H9 (cell line): ENCODE measurements at regions not wholly inside any gene's neighbourhood (a gene's known extent, or its start where the extent isn't known, plus 50 kb on each side); places are given as distances from the start of the nearest gene placed in this dataset.
"Not testable (repeated sequence)": the region's sequence is repeated elsewhere in the genome, so short reads cannot be mapped to it uniquely, and the experiment has no call there.

Experiments
- DNase-seq: peaks from one replicate; pipeline ENCODE4 v3.0.0-alpha.2; 2017
- H2AFZ ChIP-seq: one replicate; pipeline ENCODE4 v1.6.1; 2013; ENCODE audit warnings: mild to moderate bottlenecking, low read length, control low read depth, moderate library complexity
- H2AK5ac ChIP-seq: 2 replicates; pipeline ENCODE4 v1.6.1; 2013; ENCODE audit warnings: low read length, control low read depth, mixed read lengths; ENCODE audit not compliant: insufficient read length
- H2BK120ac ChIP-seq: one replicate; pipeline ENCODE4 v1.6.1; 2013; ENCODE audit warnings: low read depth, mild to moderate bottlenecking, low read length, control low read depth, inconsistent platforms; ENCODE audit not compliant: poor library complexity, severe bottlenecking
- H2BK12ac ChIP-seq: 2 replicates; pipeline ENCODE4 v1.6.1; 2013; ENCODE audit warnings: low read length, control low read depth, mixed read lengths, low read depth; ENCODE audit not compliant: insufficient read length
- H2BK15ac ChIP-seq: 2 replicates; pipeline ENCODE4 v1.6.1; 2013; ENCODE audit warnings: low read depth, low read length, control low read depth
- H2BK20ac ChIP-seq: one replicate; pipeline ENCODE4 v1.6.1; 2013; ENCODE audit warnings: low read depth, mild to moderate bottlenecking, low read length, control low read depth, inconsistent platforms; ENCODE audit not compliant: poor library complexity, severe bottlenecking
- H2BK5ac ChIP-seq: 2 replicates; pipeline ENCODE4 v1.6.1; 2013; ENCODE audit warnings: low read length, control low read depth, mixed read lengths; ENCODE audit not compliant: insufficient read length
- H3K14ac ChIP-seq: 2 replicates; pipeline ENCODE4 v1.6.1; 2013; ENCODE audit warnings: low read length, control low read depth; ENCODE audit not compliant: insufficient read depth
- H3K18ac ChIP-seq: 2 replicates; pipeline ENCODE4 v1.6.1; 2013; ENCODE audit warnings: low read depth, mild to moderate bottlenecking, mixed read lengths, low read length, control low read depth; ENCODE audit not compliant: insufficient read length
- H3K23ac ChIP-seq: 2 replicates; pipeline ENCODE4 v1.6.1; 2013; ENCODE audit warnings: low read length, control low read depth, mixed read lengths, low read depth; ENCODE audit not compliant: insufficient read length
- H3K23me2 ChIP-seq: 2 replicates; pipeline ENCODE4 v1.6.1; 2013; ENCODE audit warnings: low read depth, mild to moderate bottlenecking, mixed read lengths, low read length, control low read depth; ENCODE audit not compliant: insufficient read length, poor library complexity, severe bottlenecking
- H3K27ac ChIP-seq: 2 replicates; pipeline ENCODE4 v1.5.1; 2013; ENCODE audit warnings: low read length, control low read depth, mixed read lengths, low read depth; ENCODE audit not compliant: insufficient read length
- H3K27me3 ChIP-seq: 2 replicates; pipeline ENCODE4 v1.6.1; 2013; ENCODE audit warnings: low read length, control low read depth, inconsistent platforms; ENCODE audit not compliant: insufficient read depth
- H3K4ac ChIP-seq: 2 replicates; pipeline ENCODE4 v1.6.1; 2013; ENCODE audit warnings: low read depth, mild to moderate bottlenecking, control low read depth, inconsistent platforms, low read length, moderate library complexity
- H3K4me1 ChIP-seq: 2 replicates; pipeline ENCODE4 v1.6.1; 2013; ENCODE audit warnings: low read length, control low read depth, inconsistent platforms; ENCODE audit not compliant: insufficient read depth
- H3K4me2 ChIP-seq: 2 replicates; pipeline ENCODE4 v1.6.1; 2013; ENCODE audit warnings: low read length, control low read depth, mixed read lengths; ENCODE audit not compliant: insufficient read length, insufficient read depth
- H3K56ac ChIP-seq: 2 replicates; pipeline ENCODE4 v1.6.1; 2013; ENCODE audit warnings: low read depth, mild to moderate bottlenecking, mixed read lengths, low read length, control low read depth; ENCODE audit not compliant: insufficient read length
- H3K79me1 ChIP-seq: 2 replicates; pipeline ENCODE4 v1.6.1; 2013; ENCODE audit warnings: low read depth, mild to moderate bottlenecking, moderate library complexity, low read length, control low read depth, inconsistent platforms; ENCODE audit not compliant: insufficient read depth, poor library complexity, severe bottlenecking
- H3K79me2 ChIP-seq: 2 replicates; pipeline ENCODE4 v1.6.1; 2013; ENCODE audit warnings: low read length, control low read depth, inconsistent platforms; ENCODE audit not compliant: insufficient read depth
- H3K9ac ChIP-seq: 2 replicates; pipeline ENCODE4 v1.6.1; 2013; ENCODE audit warnings: low read length, control low read depth, mixed read lengths; ENCODE audit not compliant: insufficient read length; ENCODE audit errors: extremely low read depth
- H3K9me3 ChIP-seq: one replicate; pipeline ENCODE4 v1.6.1; 2013; ENCODE audit warnings: low read depth, low read length, inconsistent platforms; ENCODE audit not compliant: control insufficient read depth
- H3T11ph ChIP-seq: one replicate; pipeline ENCODE4 v1.6.1; 2013; ENCODE audit warnings: mild to moderate bottlenecking, low read length, control low read depth, inconsistent platforms
- H4K20me1 ChIP-seq: one replicate; pipeline ENCODE4 v1.6.1; 2013; ENCODE audit not compliant: control insufficient read depth, insufficient read length, insufficient read depth
- H4K5ac ChIP-seq: 2 replicates; pipeline ENCODE4 v1.6.1; 2013; ENCODE audit warnings: low read depth, mild to moderate bottlenecking, mixed read lengths, low read length, control low read depth; ENCODE audit not compliant: insufficient read length
- H4K8ac ChIP-seq: replicated peaks from 2 replicates; pipeline ENCODE4 v1.6.1; 2013; ENCODE audit warnings: low read length, control low read depth, mixed read lengths, low read depth; ENCODE audit not compliant: insufficient read length
- H4K91ac ChIP-seq: 2 replicates; pipeline ENCODE4 v1.6.1; 2013; ENCODE audit warnings: low read depth, mild to moderate bottlenecking, moderate library complexity, mixed read lengths, low read length, control low read depth; ENCODE audit not compliant: insufficient read length
- H3K27ac Mint-ChIP-seq, 3 experiments: 2 replicates in 2 of 3; 3 replicates in 1 of 3; pipeline ENCODE4 v1.8.0; 2020 to 2021; ENCODE audit warnings: mixed read lengths in 3 of 3, mild to moderate bottlenecking in 1 of 3, moderate library complexity in 1 of 3
- H3K27me3 Mint-ChIP-seq: 2 replicates; pipeline ENCODE4 v1.8.0; 2021; ENCODE audit warnings: low read depth, mild to moderate bottlenecking, moderate library complexity, mixed read lengths
- H3K36me3 Mint-ChIP-seq, 3 experiments: 2 replicates in 2 of 3; 3 replicates in 1 of 3; pipeline ENCODE4 v1.8.0; 2020 to 2021; ENCODE audit warnings: low read depth in 3 of 3, mixed read lengths in 3 of 3; ENCODE audit not compliant: insufficient read depth in 1 of 3
- H3K4me1 Mint-ChIP-seq, 2 experiments: 2 replicates each; pipeline ENCODE4 v1.8.0; 2020; ENCODE audit warnings: mixed read lengths in 2 of 2
- H3K4me3 Mint-ChIP-seq, 2 experiments: 2 replicates in 1 of 2; 3 replicates in 1 of 2; pipeline ENCODE4 v1.8.0; 2020 to 2021; ENCODE audit warnings: mild to moderate bottlenecking in 2 of 2, mixed read lengths in 2 of 2, moderate library complexity in 1 of 2
- H3K9me3 Mint-ChIP-seq, 2 experiments: 2 replicates in 1 of 2; 3 replicates in 1 of 2; pipeline ENCODE4 v1.8.0; 2020; ENCODE audit warnings: mild to moderate bottlenecking in 2 of 2, mixed read lengths in 2 of 2, moderate library complexity in 1 of 2
- WGBS: extraction: QIAGEN DNeasy Blood & Tissue Kit; methylation state at CpG from one replicate; pipeline ENCODE4 v1.1.7; 2013; ENCODE audit warnings: missing lambda C conversion rate, low lambda C conversion rate, mixed read lengths; ENCODE audit not compliant: insufficient read length; ENCODE audit errors: extremely low coverage; 5-methylcytosine and 5-hydroxymethylcytosine counted together
- TF ChIP-seq, protein P1 (sequence below): fragments of 200-600 bp; sonication (generic); conservative IDR thresholded peaks from 3 replicates; pipeline ENCODE4 v1.8.0; 2021; ENCODE audit warnings: antibody characterized with exemption, mild to moderate bottlenecking

DNA sequence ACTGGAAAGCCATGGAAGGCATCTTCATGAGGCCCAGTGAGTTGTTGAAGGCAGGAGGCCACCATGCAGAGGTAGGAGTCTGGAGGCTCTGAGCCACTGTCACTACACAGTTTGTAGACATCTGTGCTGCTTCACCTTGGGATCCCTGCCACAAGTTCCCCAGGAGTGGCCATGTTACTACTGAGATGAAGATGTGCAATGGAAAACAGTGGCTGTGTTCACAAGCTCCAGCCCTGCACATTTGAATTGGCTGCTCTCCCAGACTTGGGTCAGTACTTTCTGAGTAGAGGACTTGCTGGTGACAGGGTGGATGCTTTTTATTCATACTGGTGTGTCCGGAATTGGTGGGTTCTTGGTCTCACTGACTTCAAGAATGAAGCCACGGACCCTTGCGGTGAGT lies 86.9 kb upstream of the C15orf39 start:
- no peak overlapping the region for H4K8ac ChIP-seq
- H3T11ph ChIP-seq: no peak overlapping the region
- Mint-ChIP-seq H3K27ac (no peak overlapping the region), H3K4me3 (no peak overlapping the region), H3K27me3 (peaks cover 17% of the 10 kb centered on the region), H3K9me3 (peaks cover 5 to 8% of the 10 kb centered on the region in 2 experiments; a peak in 4 of 5 replicates), H3K4me1 (peaks cover 6 to 9% of the 10 kb centered on the region in 2 experiments; a peak in 3 of 4 replicates), H3K36me3 (peaks cover 0 to 8% (median 6%) of the 10 kb centered on the region in 3 experiments; a peak in 3 of 7 replicates)
- no peaks in the 10 kb centered on the region for H3K27me3 ChIP-seq
- no peaks in the 10 kb centered on the region for H3K4me1 ChIP-seq
- no peaks in the 10 kb centered on the region for H3K9me3 ChIP-seq
- H3K56ac ChIP-seq: no peak overlapping the region
- no peak overlapping the region for H2BK15ac ChIP-seq
- no CpG with 5 or more reads among the region's 3 CpGs for WGBS
- no peaks in the 10 kb centered on the region for H3K79me1 ChIP-seq
- DNase-seq: no peak
- H3K23me2 ChIP-seq: no peaks in the 10 kb centered on the region
- no peak overlapping the region for H3K4me2 ChIP-seq
- no peak overlapping the region for H2BK120ac ChIP-seq
- H3K14ac ChIP-seq: no peak overlapping the region
- no peak overlapping the region for H3K9ac ChIP-seq
- H3K79me2 ChIP-seq: no peaks in the 10 kb centered on the region
- H3K4ac ChIP-seq: no peak overlapping the region
- no peak overlapping the region for H3K27ac ChIP-seq
- H4K91ac ChIP-seq: no peak overlapping the region
- H4K5ac ChIP-seq: no peak overlapping the region
- TF ChIP-seq, protein P1, sequence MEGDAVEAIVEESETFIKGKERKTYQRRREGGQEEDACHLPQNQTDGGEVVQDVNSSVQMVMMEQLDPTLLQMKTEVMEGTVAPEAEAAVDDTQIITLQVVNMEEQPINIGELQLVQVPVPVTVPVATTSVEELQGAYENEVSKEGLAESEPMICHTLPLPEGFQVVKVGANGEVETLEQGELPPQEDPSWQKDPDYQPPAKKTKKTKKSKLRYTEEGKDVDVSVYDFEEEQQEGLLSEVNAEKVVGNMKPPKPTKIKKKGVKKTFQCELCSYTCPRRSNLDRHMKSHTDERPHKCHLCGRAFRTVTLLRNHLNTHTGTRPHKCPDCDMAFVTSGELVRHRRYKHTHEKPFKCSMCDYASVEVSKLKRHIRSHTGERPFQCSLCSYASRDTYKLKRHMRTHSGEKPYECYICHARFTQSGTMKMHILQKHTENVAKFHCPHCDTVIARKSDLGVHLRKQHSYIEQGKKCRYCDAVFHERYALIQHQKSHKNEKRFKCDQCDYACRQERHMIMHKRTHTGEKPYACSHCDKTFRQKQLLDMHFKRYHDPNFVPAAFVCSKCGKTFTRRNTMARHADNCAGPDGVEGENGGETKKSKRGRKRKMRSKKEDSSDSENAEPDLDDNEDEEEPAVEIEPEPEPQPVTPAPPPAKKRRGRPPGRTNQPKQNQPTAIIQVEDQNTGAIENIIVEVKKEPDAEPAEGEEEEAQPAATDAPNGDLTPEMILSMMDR: no peak
- H2AFZ ChIP-seq: no peak overlapping the region
- H2BK5ac ChIP-seq: no peak overlapping the region
- no peak overlapping the region for H2BK12ac ChIP-seq
- no peak overlapping the region for H3K18ac ChIP-seq
- H2BK20ac ChIP-seq: no peak overlapping the region
- no peak overlapping the region for H2AK5ac ChIP-seq
- H4K20me1 ChIP-seq: no peaks in the 10 kb centered on the region
- H3K23ac ChIP-seq: no peak overlapping the region

DNA sequence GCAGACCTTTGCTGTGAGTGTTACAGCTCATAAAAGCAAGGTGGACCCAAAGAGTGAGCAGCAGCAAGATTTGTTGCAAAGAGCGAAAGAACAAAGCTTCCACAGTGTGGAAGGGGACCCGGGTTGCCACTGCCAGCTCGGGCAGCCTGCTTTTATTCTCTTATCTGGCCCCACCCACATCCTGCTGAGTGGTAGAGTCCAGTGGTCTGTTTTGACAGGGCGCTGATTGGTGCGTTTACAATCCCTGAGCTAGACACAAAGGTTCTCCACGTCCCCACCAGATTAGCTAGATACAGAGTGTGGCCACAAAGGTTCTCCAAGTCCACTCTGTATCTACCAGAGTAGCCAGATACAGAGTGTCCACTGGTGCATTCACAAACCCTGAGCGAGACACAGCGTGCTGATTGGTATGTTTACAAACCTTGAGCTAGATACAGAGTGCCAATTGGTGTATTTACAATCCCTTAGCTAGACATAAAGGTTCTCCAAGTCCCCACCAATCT lies 86.2 kb upstream of the C15orf39 start:
- not testable (repeated sequence) for H2BK20ac ChIP-seq, H4K8ac ChIP-seq, H2BK120ac ChIP-seq, H3K4me1 ChIP-seq, H3K14ac ChIP-seq, H3K23ac ChIP-seq, H3K27me3 ChIP-seq, H2AFZ ChIP-seq, H3K18ac ChIP-seq, H3K4me3 Mint-ChIP-seq, H2BK5ac ChIP-seq, H3K9me3 ChIP-seq, H3K4me1 Mint-ChIP-seq, H3K36me3 Mint-ChIP-seq, H3K23me2 ChIP-seq, H3K4ac ChIP-seq, H4K20me1 ChIP-seq, H3K9me3 Mint-ChIP-seq, H3K79me1 ChIP-seq, H3K9ac ChIP-seq, H2BK12ac ChIP-seq, H3K79me2 ChIP-seq, H3K56ac ChIP-seq, H2AK5ac ChIP-seq, DNase-seq, H4K5ac ChIP-seq, H4K91ac ChIP-seq, H3T11ph ChIP-seq, H2BK15ac ChIP-seq, H3K27ac ChIP-seq, H3K4me2 ChIP-seq
- Mint-ChIP-seq H3K27ac (peak overlapping the region in 1 of 3 experiments; percentile 74; a peak in 1 of 7 replicates), H3K27me3 (peaks cover 17% of the 10 kb centered on the region)
- no CpG with 5 or more reads among the region's 8 CpGs for WGBS
